ENCODE measurements at regions not wholly inside any gene's neighbourhood (a gene's known extent, or its start where the extent isn't known, plus 50 kb on each side); places are given as distances from the start of the nearest gene placed in this dataset.

DNA sequence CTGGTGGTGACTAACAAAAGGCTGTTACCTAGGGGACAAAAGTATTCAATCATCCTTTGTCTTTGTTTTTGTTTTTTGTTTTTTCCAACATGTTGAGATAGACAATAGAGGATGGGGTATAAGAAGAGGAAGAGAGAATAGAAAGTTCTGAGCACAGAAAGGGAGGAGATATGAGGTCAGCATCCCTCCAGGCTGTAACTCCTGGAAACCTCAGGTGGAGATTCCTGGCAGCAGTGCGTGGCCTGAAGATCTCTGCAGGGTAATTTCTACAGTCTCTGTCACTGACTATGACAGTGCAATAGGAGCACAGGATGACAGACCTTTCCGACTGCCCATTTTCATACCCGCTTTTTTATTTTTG lies 112.1 kb downstream of the ADRB2 start:
- Histone ChIP-seq H3K4me2 (ENCODE audit: low read length) (no peak overlapping the region), H3K79me2 (ENCODE audit: insufficient read depth, low read depth, low read length) (no peaks in the 10 kb centered on the region), H3K4me1 (ENCODE audit: insufficient read depth, low read length, poor library complexity, severe bottlenecking) (no peaks in the 10 kb centered on the region), H3K9me3 (ENCODE audit: low read length) (no peaks in the 10 kb centered on the region), H3K4me3 (ENCODE audit: low read depth, low read length, poor library complexity, severe bottlenecking) (no peak overlapping the region), H3K36me3 (ENCODE audit: insufficient read depth, low read length) (no peaks in the 10 kb centered on the region), H2AFZ (ENCODE audit: low read length) (no peak overlapping the region), H3K9me2 (ENCODE audit: insufficient read depth, low read length) (no peaks in the 10 kb centered on the region), H4K20me1 (ENCODE audit: insufficient read depth, low read length) (no peaks in the 10 kb centered on the region), H3K27ac (ENCODE audit: low read depth, low read length, poor library complexity, severe bottlenecking) (no peak overlapping the region)
- CTCF ChIA-PET (ENCODE audit: unreplicated experiment) = no interaction called here
- TF ChIP-seq, protein P1, sequence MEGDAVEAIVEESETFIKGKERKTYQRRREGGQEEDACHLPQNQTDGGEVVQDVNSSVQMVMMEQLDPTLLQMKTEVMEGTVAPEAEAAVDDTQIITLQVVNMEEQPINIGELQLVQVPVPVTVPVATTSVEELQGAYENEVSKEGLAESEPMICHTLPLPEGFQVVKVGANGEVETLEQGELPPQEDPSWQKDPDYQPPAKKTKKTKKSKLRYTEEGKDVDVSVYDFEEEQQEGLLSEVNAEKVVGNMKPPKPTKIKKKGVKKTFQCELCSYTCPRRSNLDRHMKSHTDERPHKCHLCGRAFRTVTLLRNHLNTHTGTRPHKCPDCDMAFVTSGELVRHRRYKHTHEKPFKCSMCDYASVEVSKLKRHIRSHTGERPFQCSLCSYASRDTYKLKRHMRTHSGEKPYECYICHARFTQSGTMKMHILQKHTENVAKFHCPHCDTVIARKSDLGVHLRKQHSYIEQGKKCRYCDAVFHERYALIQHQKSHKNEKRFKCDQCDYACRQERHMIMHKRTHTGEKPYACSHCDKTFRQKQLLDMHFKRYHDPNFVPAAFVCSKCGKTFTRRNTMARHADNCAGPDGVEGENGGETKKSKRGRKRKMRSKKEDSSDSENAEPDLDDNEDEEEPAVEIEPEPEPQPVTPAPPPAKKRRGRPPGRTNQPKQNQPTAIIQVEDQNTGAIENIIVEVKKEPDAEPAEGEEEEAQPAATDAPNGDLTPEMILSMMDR (conservative IDR thresholded peaks at IDR 0.05; ENCODE audit: low read length) = no peak
- no peak for TF ChIP-seq EZH2phosphoT487 (IDR thresholded peaks at IDR 0.05; ENCODE audit: borderline replicate concordance, low read depth, low read length)
- POLR2A ChIA-PET = no interaction called here
- DNase-seq (ENCODE audit: low spot score) = no peak
- intact Hi-C loops (cut with micrococcal nuclease; ENCODE audit: unreplicated experiment) = no loop called here
- BruUV-seq (replicated peaks) = no TSS peak

DNA sequence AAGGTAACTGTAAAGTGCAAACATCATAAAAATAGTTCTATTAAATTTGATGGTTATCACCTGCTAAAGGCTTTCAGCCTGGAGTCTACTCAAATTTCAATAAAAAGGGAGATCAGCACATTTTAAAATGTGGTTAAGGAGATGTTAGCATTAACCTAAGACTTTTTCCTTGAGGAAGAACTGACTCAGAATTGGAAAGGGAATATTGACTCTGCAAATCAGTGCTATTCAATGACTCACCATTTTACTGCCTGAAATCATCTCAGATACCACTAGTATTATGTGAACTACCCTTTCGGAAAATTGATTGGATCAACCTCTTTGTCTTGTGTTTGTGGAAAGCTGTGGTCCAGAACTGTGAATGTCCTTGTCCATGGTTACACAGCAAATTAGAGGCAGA lies 113.3 kb downstream of the ADRB2 start:
- H3K4me2 ChIP-seq (ENCODE audit: low read length) = no peak overlapping the region
- H2AFZ ChIP-seq (ENCODE audit: low read length) = no peak overlapping the region
- H3K79me2 ChIP-seq (ENCODE audit: insufficient read depth, low read depth, low read length) = no peaks in the 10 kb centered on the region
- ChIA-PET CTCF (ENCODE audit: unreplicated experiment) (no interaction called here), POLR2A (interaction anchor here (0.9 to 1.5 kb wide), 3 partner anchors 25 to 207 kb away, joined by 3 to 5 read pairs (median 3); no protein-coding TSS in a partner anchor)
- H3K9me2 ChIP-seq (ENCODE audit: insufficient read depth, low read length) = no peaks in the 10 kb centered on the region
- H3K36me3 ChIP-seq (ENCODE audit: insufficient read depth, low read length) = no peaks in the 10 kb centered on the region
- no peaks in the 10 kb centered on the region for H3K4me1 ChIP-seq (ENCODE audit: insufficient read depth, low read length, poor library complexity, severe bottlenecking)
- H4K20me1 ChIP-seq (ENCODE audit: insufficient read depth, low read length) = no peaks in the 10 kb centered on the region
- no peak overlapping the region for H3K27ac ChIP-seq (ENCODE audit: low read depth, low read length, poor library complexity, severe bottlenecking)
- no peak for TF ChIP-seq EZH2phosphoT487 (IDR thresholded peaks at IDR 0.05; ENCODE audit: borderline replicate concordance, low read depth, low read length)
- TF ChIP-seq, protein P1 (conservative IDR thresholded peaks at IDR 0.05; ENCODE audit: low read length) = no peak
- BruUV-seq (replicated peaks) = no TSS peak
- no peaks in the 10 kb centered on the region for H3K9me3 ChIP-seq (ENCODE audit: low read length)
- no peak for DNase-seq (ENCODE audit: low spot score)
- intact Hi-C loops (cut with micrococcal nuclease; ENCODE audit: unreplicated experiment) = no loop called here
- no peak overlapping the region for H3K4me3 ChIP-seq (ENCODE audit: low read depth, low read length, poor library complexity, severe bottlenecking)

DNA sequence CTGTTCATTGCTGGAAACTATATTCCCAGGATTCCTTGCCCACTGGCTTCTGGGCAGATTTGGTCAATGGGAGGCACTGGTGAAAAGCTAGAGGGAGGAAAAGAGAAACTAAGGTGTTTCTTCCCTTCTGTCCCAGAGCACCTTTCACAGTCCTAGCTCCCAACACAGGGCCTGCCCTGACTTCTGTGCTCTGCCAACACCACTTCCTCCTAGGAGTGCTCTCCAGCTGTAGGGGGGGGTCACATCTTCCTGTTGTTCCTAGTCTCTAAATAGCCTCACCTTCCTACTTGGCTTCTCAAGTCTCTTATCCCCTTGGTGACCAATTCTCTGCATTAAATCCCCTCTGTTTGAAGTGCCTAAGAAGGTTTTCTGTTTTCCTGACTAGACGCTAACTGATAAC lies 115.4 kb downstream of the ADRB2 start:
- H3K9me2 ChIP-seq (ENCODE audit: insufficient read depth, low read length) = no peaks in the 10 kb centered on the region

More for the DNA sequence above, 115.4 kb downstream of the ADRB2 start:
- H2AFZ ChIP-seq (ENCODE audit: low read length) = no peak overlapping the region
- CTCF ChIA-PET (ENCODE audit: unreplicated experiment) = no interaction called here
- H3K79me2 ChIP-seq (ENCODE audit: insufficient read depth, low read depth, low read length) = no peaks in the 10 kb centered on the region
- no peaks in the 10 kb centered on the region for H3K36me3 ChIP-seq (ENCODE audit: insufficient read depth, low read length)
- no peaks in the 10 kb centered on the region for H3K9me3 ChIP-seq (ENCODE audit: low read length)
- no peak overlapping the region for H3K27ac ChIP-seq (ENCODE audit: low read depth, low read length, poor library complexity, severe bottlenecking)
- no peak overlapping the region for H3K4me2 ChIP-seq (ENCODE audit: low read length)
- TF ChIP-seq, protein P1 (conservative IDR thresholded peaks at IDR 0.05; ENCODE audit: low read length) = no peak
- TF ChIP-seq EZH2phosphoT487 (IDR thresholded peaks at IDR 0.05; ENCODE audit: borderline replicate concordance, low read depth, low read length) = no peak
- H4K20me1 ChIP-seq (ENCODE audit: insufficient read depth, low read length) = no peaks in the 10 kb centered on the region
- intact Hi-C loops (cut with micrococcal nuclease; ENCODE audit: unreplicated experiment) = no loop called here
- no peak overlapping the region for H3K4me3 ChIP-seq (ENCODE audit: low read depth, low read length, poor library complexity, severe bottlenecking)
- H3K4me1 ChIP-seq (ENCODE audit: insufficient read depth, low read length, poor library complexity, severe bottlenecking) = no peaks in the 10 kb centered on the region
- no TSS peak for BruUV-seq (replicated peaks)
- POLR2A ChIA-PET = no interaction called here
- no peak for DNase-seq (ENCODE audit: low spot score)

All from OCI-LY7 (cell line).